ENCODE measurements at regions not wholly inside any gene's neighbourhood (a gene's known extent, or its start where the extent isn't known, plus 50 kb on each side); places are given as distances from the start of the nearest gene placed in this dataset.

DNA sequence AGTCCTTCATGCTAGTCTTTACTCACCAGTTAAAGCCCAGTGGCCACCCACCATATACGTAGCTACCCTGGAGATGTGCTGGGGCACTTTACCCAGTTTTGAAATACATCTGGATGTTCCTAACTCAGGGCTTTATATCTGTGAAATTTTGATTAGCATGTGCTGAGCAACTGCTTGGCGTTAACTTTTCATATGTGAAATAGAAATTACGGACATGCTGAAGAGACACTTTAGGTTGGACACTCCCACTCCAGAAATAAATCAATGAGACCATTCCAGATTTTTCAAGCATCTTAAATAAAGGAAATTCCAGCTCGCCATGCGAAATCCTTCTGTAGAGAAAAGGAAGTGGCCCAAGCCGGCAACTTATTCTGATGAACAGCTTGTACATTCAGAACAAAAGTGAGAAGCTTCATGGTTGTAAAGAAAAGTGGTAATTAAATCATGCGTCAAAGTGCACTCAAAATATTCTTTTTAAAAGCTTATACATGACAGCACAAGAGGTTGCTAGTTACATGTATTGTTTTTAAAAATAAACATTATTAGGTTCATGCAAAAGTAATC, 153.5 kb upstream of the ITGB1 start:
- Mint-ChIP-seq H3K27me3 (peaks cover 2% of the 10 kb centered on the region), H3K4me1 (peaks cover 65 to 74% (median 73%) of the 10 kb centered on the region in 3 donors), H3K36me3 (no peaks in the 10 kb centered on the region), H3K27ac (peak overlapping the region; percentile 84 to 95 (median 90)), H3K9me3 (no peaks in the 10 kb centered on the region), H3K4me3 (peak overlapping the region in 3 of 4 donors; percentile 54 to 83 (median 65))

DNA sequence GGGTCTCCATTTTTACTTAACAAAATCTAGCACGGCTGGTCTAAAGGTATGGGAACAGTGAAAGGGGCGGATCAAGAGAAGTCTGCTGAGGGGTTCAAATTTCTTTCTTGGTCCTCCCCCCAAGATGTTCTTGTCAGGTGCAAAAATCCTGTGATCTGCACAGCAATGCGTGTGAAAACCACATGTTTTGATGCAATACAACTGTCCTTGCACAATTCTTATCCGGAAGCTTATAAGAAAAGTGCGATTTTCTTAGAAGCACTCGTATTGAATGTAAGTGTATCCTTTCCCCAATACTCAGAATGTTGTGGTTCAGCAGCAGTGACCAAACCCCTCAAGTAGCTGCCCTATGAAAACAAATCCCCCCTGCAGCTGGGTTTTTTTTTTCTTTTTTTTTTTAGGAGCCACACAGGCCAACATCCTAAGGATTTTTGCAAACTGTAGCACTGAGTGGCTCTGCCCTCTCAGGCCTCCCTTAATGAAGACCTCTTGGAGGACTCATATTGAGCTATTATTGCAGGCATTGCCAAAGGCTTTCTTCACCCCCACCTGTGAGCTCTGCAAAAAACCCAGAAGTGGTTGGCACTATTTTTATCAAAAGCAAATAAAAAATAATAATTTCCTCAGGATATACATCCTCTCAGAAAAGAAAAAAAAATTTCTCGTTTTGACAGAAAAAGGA, 151.9 kb upstream of the ITGB1 start:
- Mint-ChIP-seq H3K27ac (peak overlapping the region; percentile 16 to 93 (median 84)), H3K4me1 (peaks cover 59 to 65% (median 64%) of the 10 kb centered on the region in 3 donors), H3K36me3 (no peaks in the 10 kb centered on the region), H3K9me3 (no peaks in the 10 kb centered on the region), H3K4me3 (peak overlapping the region in 3 of 4 donors; percentile 26 to 83 (median 75)), H3K27me3 (peaks cover 6% of the 10 kb centered on the region)

DNA sequence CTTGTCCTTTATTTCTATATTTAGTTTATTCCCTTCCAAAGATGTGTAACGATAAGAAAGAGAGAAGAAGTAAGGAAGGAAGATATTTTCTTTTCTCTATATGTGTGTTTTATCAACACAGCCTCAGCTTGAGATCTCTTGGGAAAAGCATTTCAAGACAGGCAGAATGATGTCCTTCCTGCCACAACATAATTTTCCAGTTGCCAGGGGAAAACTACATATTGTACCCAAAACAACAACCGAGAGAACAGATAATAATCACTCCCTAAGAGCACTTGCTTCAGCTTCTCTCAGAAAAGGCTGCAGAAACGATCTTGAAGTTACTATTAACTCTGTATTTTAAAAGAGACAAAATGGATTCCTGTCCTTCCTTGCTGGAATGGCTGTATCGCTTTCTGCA, 151.4 kb upstream of the ITGB1 start:
- Mint-ChIP-seq H3K27ac (peak overlapping the region in 2 of 3 donors; percentile 84 to 93), H3K4me3 (peak overlapping the region in 2 of 4 donors; percentile 75 to 83), H3K9me3 (no peaks in the 10 kb centered on the region), H3K27me3 (peaks cover 7% of the 10 kb centered on the region), H3K4me1 (peaks cover 54 to 61% (median 59%) of the 10 kb centered on the region in 3 donors), H3K36me3 (no peaks in the 10 kb centered on the region)

DNA sequence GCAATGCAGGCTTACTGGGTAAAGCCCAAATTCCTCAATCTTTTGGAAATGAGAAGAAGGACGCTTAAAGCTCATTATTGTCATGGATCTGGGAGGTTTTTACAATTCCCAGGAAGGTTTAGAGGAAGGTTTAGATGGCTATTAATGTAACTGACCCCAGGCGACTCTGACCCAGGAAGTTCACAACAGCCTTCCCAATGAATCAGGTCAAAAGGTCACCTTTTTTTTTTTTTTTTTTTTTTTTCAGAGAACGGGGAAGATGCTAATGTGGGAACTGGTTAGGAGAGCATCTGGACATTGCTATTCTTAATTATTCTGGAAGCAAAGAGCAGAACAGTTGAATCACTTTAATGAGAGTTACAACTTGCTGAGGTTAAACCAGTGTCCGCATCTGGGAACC, 149.9 kb upstream of the ITGB1 start:
- Mint-ChIP-seq H3K36me3 (no peaks in the 10 kb centered on the region), H3K9me3 (peaks cover 0 to 9% (median 5%) of the 10 kb centered on the region in 3 donors), H3K4me3 (no peak overlapping the region), H3K27ac (peak overlapping the region in 1 of 3 donors; percentile 39), H3K4me1 (peaks cover 49 to 51% (median 49%) of the 10 kb centered on the region in 3 donors), H3K27me3 (peaks cover 7% of the 10 kb centered on the region)

DNA sequence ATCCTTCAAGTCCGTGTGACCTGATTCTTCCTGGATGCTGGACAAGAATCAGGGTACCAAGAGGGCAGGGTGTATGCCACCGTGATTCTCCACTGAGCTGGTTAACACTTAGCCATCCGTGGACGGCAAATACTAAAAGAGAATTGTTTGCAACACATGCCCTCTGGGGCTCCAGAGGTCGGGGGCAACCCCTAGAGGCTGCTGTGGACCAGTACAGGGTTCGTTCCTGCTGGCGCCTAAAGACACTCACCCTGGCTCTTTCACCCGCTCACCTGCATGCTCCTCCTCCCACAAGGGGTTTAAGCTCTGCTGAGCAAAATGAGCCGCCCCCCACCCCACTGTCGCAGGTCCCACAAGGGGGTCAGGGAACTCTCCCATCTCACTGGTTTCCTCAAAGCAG, 148.7 kb upstream of the ITGB1 start:
- Mint-ChIP-seq H3K9me3 (peaks cover 0 to 10% (median 5%) of the 10 kb centered on the region in 3 donors), H3K27ac (peak overlapping the region; percentile 21 to 80 (median 45)), H3K4me3 (peak overlapping the region in 2 of 4 donors; percentile 18 to 53), H3K36me3 (no peaks in the 10 kb centered on the region), H3K4me1 (peaks cover 49 to 53% (median 49%) of the 10 kb centered on the region in 3 donors), H3K27me3 (peaks cover 7% of the 10 kb centered on the region)

DNA sequence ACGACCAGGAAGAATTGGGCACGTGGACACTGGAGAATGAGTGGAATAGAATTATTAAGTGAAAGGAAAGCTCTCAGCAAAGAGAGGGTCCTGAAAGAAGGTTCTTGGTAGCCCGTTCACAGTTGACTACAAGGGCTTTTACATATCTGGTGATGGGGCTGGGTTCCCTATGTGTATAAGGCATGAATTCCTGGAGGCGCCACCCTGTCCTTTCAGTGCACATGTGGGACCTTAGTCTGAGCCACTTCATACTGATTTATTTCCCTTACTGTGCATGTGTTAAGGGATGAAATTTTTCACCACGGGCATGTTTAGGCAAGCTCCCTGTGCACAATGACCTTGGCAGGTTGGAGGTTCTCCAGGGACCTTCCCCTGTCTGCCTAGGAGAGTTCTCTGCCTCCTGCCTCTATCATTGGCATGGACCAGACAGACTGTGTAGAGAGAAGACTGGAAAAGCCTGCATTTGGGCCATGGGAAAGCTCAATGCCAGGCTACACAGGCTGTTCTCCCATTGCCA, 145.9 kb upstream of the ITGB1 start:
- H3K4me3 Mint-ChIP-seq = no peak overlapping the region
- no peaks in the 10 kb centered on the region for H3K36me3 Mint-ChIP-seq
- H3K27me3 Mint-ChIP-seq = peaks cover 8% of the 10 kb centered on the region
- peaks cover 0 to 15% (median 7%) of the 10 kb centered on the region in 3 donors for H3K9me3 Mint-ChIP-seq
- H3K4me1 Mint-ChIP-seq = peaks cover 39 to 47% (median 45%) of the 10 kb centered on the region in 3 donors
- no peak overlapping the region for H3K27ac Mint-ChIP-seq

DNA sequence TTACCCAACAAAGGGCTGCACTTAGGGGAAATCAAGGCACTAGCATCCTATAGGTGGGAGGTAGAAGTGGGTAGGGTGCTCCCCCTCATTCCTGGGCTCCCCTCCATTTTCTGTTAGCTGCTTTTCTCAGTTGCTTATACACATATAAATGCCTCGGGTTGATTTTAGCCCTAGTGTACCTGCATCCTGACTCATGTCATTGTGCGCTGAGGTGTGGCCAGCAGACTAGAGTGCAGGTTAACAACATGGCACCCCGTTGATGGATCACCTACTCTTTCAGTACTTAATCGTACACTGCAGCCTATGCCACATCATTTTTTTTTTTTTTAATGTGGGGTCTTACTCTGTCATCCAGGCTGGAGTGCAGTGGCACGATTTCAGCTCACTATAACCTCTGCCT, 144.0 kb upstream of the ITGB1 start:
- Mint-ChIP-seq H3K36me3 (no peaks in the 10 kb centered on the region), H3K4me3 (peak overlapping the region in 2 of 4 donors; percentile 61 to 65), H3K4me1 (peaks cover 35 to 43% (median 40%) of the 10 kb centered on the region in 3 donors)

DNA sequence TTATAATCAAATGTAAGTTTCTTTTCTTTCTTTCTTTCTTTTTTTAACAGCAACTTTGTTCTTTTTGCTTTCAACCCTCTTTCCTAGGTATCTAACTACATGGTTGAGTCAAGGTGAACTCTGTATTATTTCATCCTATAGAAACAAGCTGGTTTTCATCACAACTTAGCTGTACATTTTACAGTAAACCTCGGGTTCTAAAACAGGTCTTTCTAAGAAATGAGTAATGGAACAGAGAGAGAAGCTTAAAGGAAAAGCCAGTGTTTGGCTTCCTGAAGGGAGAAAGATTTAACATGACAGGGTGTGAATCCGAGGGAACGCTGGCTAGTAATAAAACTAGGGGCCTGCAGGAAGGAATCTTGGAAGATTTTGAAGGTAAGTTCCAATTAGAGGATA, 143.4 kb upstream of the ITGB1 start:
- Mint-ChIP-seq H3K4me3 (peak overlapping the region in 2 of 4 donors; percentile 61 to 65), H3K27me3 (peaks cover 7% of the 10 kb centered on the region), H3K36me3 (no peaks in the 10 kb centered on the region), H3K9me3 (peaks cover 0 to 15% (median 7%) of the 10 kb centered on the region in 3 donors), H3K4me1 (peaks cover 35 to 46% (median 44%) of the 10 kb centered on the region in 3 donors), H3K27ac (no peak overlapping the region)

More for the DNA sequence above, 144.0 kb upstream of the ITGB1 start:
- Mint-ChIP-seq H3K27me3 (peaks cover 8% of the 10 kb centered on the region), H3K27ac (peak overlapping the region in 2 of 3 donors; percentile 7 to 18), H3K9me3 (peaks cover 0 to 15% (median 7%) of the 10 kb centered on the region in 3 donors)

DNA sequence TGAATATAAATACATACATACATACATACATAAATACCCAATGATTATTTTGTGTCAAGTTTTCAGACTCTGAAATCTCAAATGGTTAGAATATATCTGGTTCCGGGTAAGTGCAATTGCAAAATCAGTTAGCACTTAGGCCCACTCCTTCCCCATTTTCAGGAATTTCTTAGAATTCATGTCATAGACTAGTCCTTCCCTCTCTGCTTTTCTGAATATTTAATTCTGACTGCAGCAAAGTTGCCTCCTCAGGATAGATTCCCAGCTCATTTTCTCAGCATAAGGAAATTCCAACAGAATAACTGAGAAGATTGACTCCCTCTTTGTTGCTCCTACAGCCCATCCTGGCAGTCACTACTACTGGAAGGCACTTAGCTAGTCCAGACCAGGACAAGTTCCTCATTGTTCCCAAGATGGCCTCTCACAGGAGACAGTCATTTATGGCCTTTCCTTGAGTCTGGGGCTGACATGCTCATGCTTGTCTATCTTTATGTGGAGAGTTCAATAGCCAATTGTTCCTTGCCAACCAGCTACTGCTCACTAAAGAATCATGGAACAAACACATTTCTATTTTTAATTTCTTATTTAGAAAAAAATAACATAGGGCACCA, 142.9 kb upstream of the ITGB1 start:
- no peak overlapping the region for H3K4me3 Mint-ChIP-seq
- H3K36me3 Mint-ChIP-seq = no peaks in the 10 kb centered on the region
- peaks cover 0 to 15% (median 7%) of the 10 kb centered on the region in 3 donors for H3K9me3 Mint-ChIP-seq

DNA sequence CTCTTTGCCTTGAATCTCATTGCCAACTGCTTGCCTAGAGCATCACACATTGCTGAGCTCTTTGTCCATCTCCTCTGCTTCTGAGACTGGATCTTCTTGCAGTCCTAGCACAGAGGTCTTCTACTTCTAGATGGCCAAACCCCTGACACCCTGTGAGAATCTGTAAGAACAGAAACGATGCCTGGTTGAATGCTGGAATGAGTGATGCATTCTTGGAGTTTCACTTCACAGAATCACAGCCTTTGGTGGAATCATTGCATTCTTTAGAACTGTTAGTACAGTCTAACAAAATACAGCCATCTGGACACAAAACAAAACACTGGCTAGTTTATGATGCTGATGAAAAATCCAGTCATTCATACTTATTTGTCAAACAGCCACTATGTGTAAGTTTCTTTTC, 141.7 kb upstream of the ITGB1 start:
- peak overlapping the region in 3 of 4 donors; percentile 14 to 86 (median 81) for H3K4me3 Mint-ChIP-seq
- H3K27me3 Mint-ChIP-seq = peaks cover 3% of the 10 kb centered on the region
- H3K27ac Mint-ChIP-seq = peak overlapping the region in 2 of 3 donors; percentile 72 to 88
- H3K9me3 Mint-ChIP-seq = peaks cover 1 to 18% (median 10%) of the 10 kb centered on the region in 3 donors
- no peaks in the 10 kb centered on the region for H3K36me3 Mint-ChIP-seq
- H3K4me1 Mint-ChIP-seq = peaks cover 42 to 58% (median 56%) of the 10 kb centered on the region in 3 donors

More for the DNA sequence above, 142.9 kb upstream of the ITGB1 start:
- H3K27ac Mint-ChIP-seq = peak overlapping the region in 1 of 3 donors; percentile 67
- H3K27me3 Mint-ChIP-seq = peaks cover 6% of the 10 kb centered on the region
- H3K4me1 Mint-ChIP-seq = peaks cover 37 to 51% (median 49%) of the 10 kb centered on the region in 3 donors

DNA sequence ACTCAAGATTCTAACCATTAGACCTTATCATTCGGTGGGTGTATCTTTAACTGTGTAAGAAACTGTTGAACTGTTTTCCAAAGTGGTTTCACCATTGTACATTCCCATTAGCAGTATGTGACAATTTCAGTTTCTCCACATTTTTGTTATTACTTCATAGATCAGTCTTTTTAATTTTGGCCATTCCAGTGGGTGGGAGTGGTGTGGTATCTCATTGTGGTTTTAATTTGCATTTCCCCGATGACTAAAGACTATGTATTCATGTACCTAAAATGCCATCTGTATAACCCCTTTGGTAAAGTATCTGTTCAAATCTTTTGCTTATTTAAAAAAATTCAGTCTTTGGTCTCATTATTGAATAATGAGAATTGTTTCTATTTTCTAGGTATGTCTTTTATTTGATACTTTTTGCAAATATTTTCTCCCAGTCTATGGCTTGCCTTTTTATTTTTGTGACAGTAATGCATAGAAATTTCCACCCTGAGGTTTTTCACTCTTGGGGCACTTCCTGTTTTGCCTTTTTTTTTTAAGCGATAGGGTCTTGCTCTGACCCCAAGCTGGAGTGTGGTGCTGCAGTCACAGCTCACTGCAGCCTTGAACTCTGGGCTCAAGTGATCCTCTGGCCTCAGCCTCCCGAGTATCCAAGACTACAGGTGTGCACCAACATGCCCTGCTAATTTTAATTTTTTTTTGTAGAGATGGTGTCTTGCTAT, 141.1 kb upstream of the ITGB1 start:
- Mint-ChIP-seq H3K27ac (peak overlapping the region in 2 of 3 donors; percentile 72 to 88), H3K9me3 (peaks cover 5 to 21% (median 11%) of the 10 kb centered on the region in 3 donors), H3K4me3 (peak overlapping the region; percentile 7 to 86 (median 48)), H3K36me3 (no peaks in the 10 kb centered on the region), H3K27me3 (peaks cover 3% of the 10 kb centered on the region), H3K4me1 (peaks cover 46 to 61% (median 57%) of the 10 kb centered on the region in 3 donors)

DNA sequence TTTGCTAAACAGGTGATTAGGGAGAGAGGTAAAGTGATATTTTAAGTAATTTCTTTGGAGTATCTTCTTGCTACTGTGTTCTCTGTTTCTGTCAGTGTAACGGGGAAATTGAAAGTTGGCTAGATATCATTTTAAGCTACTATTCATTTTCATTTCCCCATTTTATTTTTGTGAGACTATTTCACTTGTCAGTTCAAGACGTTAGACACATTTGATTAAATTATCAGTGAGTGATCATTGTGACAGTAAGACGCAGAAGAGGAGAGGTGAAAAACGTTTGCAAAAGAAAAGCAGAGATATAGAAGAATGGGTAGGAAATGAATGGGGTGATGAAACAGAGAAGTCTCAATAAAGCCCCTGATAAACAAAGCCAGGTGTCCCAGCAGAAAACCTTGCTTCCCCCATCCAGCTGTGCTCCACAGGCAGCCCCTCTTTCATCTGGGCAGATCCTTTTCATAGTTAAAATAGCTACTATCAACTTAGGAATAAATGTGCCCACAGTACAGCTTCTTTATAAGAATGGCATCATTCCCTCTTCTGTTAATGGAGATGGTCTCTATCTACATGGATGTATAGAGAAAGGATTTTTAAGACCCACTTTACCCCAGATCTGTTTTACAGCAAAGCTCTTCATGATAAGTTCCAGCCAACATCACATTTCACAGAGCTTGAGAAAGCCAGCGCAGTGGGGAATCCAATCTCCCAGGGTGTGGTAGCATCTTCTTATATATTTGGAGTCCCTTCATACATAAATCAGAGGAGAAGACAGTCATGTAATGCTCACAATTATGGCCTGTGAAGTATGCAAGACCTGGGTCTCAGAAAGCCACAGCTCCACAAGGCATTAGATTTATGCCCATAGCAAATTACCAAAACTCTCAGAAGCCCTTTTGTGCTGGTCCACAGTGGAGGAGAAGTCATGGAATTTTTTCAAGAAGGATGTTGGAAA, 138.1 kb upstream of the ITGB1 start:
- no peaks in the 10 kb centered on the region for H3K36me3 Mint-ChIP-seq
- H3K27ac Mint-ChIP-seq = peak overlapping the region; percentile 4 to 91 (median 30)
- no peaks in the 10 kb centered on the region for H3K27me3 Mint-ChIP-seq
- peaks cover 10 to 20% (median 11%) of the 10 kb centered on the region in 3 donors for H3K9me3 Mint-ChIP-seq
- H3K4me1 Mint-ChIP-seq = peaks cover 45 to 65% (median 56%) of the 10 kb centered on the region in 3 donors
- H3K4me3 Mint-ChIP-seq = peak overlapping the region; percentile 2 to 55 (median 22)

DNA sequence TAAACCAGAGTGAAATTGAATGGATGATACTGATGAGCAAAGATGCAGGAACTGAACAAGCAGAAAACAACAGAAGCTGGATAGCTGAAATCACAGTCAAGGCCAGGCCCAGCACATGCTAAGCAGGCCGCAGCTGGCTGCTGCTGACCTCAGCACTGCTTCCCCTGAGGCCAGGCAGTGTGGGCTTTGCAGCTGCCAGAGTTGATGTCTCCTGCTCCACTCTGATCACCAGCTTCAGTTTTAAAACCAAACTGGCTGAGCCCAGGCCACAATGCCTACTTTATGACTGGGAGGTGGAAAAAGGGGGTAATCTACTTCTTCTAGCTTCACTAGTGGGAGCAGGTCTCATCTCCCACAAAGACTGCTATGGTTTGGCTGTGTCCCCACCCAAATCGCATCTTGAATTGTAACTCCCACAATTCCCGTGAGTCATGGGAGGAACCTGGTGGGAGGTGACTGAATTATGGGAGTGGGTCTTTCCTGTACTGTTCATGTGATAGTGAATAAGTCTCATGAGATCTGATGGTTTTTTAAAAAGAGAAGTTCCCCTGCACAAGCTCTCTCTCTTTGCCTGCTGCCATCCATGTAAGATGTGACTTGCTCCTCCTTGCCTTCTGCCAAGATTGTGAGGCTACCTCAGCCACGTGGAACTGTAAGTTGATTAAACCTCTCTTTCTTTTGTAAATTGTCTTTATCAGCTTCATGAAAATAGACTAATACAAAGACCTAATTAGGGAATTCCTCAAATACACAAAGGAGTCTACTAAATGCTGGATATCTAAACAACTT, 136.4 kb upstream of the ITGB1 start:
- peak overlapping the region in 2 of 3 donors; percentile 29 to 88 for H3K27ac Mint-ChIP-seq
- peaks cover 8 to 23% (median 11%) of the 10 kb centered on the region in 3 donors for H3K9me3 Mint-ChIP-seq
- peaks cover 44 to 56% (median 50%) of the 10 kb centered on the region in 3 donors for H3K4me1 Mint-ChIP-seq
- no peaks in the 10 kb centered on the region for H3K36me3 Mint-ChIP-seq
- H3K4me3 Mint-ChIP-seq = peak overlapping the region in 2 of 4 donors; percentile 66 to 67
- no peaks in the 10 kb centered on the region for H3K27me3 Mint-ChIP-seq
